ENCODE measurements at regions not wholly inside any gene's neighbourhood (a gene's known extent, or its start where the extent isn't known, plus 50 kb on each side); places are given as distances from the start of the nearest gene placed in this dataset.

- BruUV-seq (replicated peaks), result no TSS peak
- no peaks in the 10 kb centered on the region for H3K79me2 ChIP-seq (ENCODE audit: control insufficient read depth, insufficient read depth, low read length)
- no peaks in the 10 kb centered on the region for H4K20me1 ChIP-seq (replicated peaks; ENCODE audit: control insufficient read depth, insufficient read depth, low read length)
- H3K27ac ChIP-seq (ENCODE audit: extremely low read depth, low read depth, low read length), result no peak overlapping the region
- no peaks in the 10 kb centered on the region for H3K36me3 ChIP-seq (ENCODE audit: control insufficient read depth, insufficient read depth, low read length)
- no peaks in the 10 kb centered on the region for H3K9me3 ChIP-seq (replicated peaks; ENCODE audit: control insufficient read depth, insufficient read depth, low read depth, low read length)
- DNase-seq (ENCODE audit: extremely low read depth in 1 of 4, low spot score in 3 of 4) (no peak), FAIRE-seq (no peak), ATAC-seq (no peak)
- TF ChIP-seq CSDE1 (IDR thresholded peaks at IDR 0.05) (no peak), GTF2E2 (tag; IDR thresholded peaks at IDR 0.05) (no peak), TRIM25 (IDR thresholded peaks at IDR 0.05; ENCODE audit: borderline replicate concordance) (no peak), RBM39 (optimal IDR thresholded peaks at IDR 0.05; ENCODE audit: low read depth, low read length) (no peak), TAF1 (IDR thresholded peaks at IDR 0.05; ENCODE audit: control insufficient read depth, extremely low read depth, insufficient read depth, low read length, severe bottlenecking) (no peak), NR4A1 (CRISPR knock-in tag; IDR thresholded peaks at IDR 0.05) (no peak), NR4A1 (tag; IDR thresholded peaks at IDR 0.05) (no peak), RBBP5 (IDR thresholded peaks at IDR 0.05; ENCODE audit: borderline replicate concordance, insufficient read depth, low read length, poor library complexity, severe bottlenecking) (no peak), ZC3H8 (IDR thresholded peaks at IDR 0.05) (no peak), PHB2 (IDR thresholded peaks at IDR 0.05; ENCODE audit: low read depth) (no peak), KLF1 (tag; IDR thresholded peaks at IDR 0.05) (no peak), AFF1 (IDR thresholded peaks at IDR 0.05; ENCODE audit: low read depth in 1 of 2, partially characterized antibody in 2 of 2) (no peak), PML (IDR thresholded peaks at IDR 0.05; ENCODE audit: low read length) (no peak), NR3C1 (CRISPR knock-in tag; IDR thresholded peaks at IDR 0.05) (no peak), ZNF766 (CRISPR knock-in tag; conservative IDR thresholded peaks at IDR 0.05) (no peak), SPI1 (IDR thresholded peaks at IDR 0.05; ENCODE audit: borderline replicate concordance, low read depth, low read length) (no peak)
- POLR2A ChIA-PET, result no interaction called here
- no peaks in the 10 kb centered on the region; a peak in 1 of 5 replicates for H3K27me3 ChIP-seq (ENCODE audit: control insufficient read depth in 2 of 2, insufficient read depth in 2 of 2, low read length in 2 of 2)
- H3K4me2 ChIP-seq (ENCODE audit: insufficient read depth, low read length), result no peak overlapping the region
- CTCF ChIA-PET (ENCODE audit: low intra/inter-chr PET ratio), result no interaction called here
- no peak overlapping the region for H2AFZ ChIP-seq (ENCODE audit: low read depth, low read length)
- no peak overlapping the region for H3K9ac ChIP-seq (ENCODE audit: insufficient read depth in 1 of 2, low read depth in 2 of 2, low read length in 2 of 2)
- 2% methylated on average over 5 of the region's 5 CpGs for WGBS (ENCODE audit: insufficient coverage, low coverage, missing lambda C conversion rate)
- intact Hi-C loops (cut with micrococcal nuclease) (no loop called here), in situ Hi-C loops (cut with MboI) (no loop called here)
- no peaks in the 10 kb centered on the region for H3K4me1 ChIP-seq (replicated peaks in 1 of 2; ENCODE audit: control insufficient read depth in 2 of 2, insufficient read depth in 2 of 2, low read length in 2 of 2)
- H3K9me1 ChIP-seq (ENCODE audit: control insufficient read depth, insufficient read depth, low read length), result no peaks in the 10 kb centered on the region
- H3K4me3 ChIP-seq, result no peak overlapping the region
Observed at GRCh38 chr7:35512716-35513115, 182.2 kb downstream of the HERPUD2 start.
